HUES48 (cell line): ENCODE measurements at regions not wholly inside any gene's neighbourhood (a gene's known extent, or its start where the extent isn't known, plus 50 kb on each side); places are given as distances from the start of the nearest gene placed in this dataset.
"Not testable (repeated sequence)": the region's sequence is repeated elsewhere in the genome, so short reads cannot be mapped to it uniquely, and the experiment has no call there.

Experiments
- H3K27ac ChIP-seq: one replicate; pipeline ENCODE4 v1.7.0; 2013; ENCODE audit warnings: low read depth, low read length, inconsistent platforms
- H3K27me3 ChIP-seq: 2 replicates; pipeline ENCODE4 v1.6.1; 2013; ENCODE audit warnings: mild to moderate bottlenecking, low read length; ENCODE audit not compliant: control insufficient read depth, insufficient read depth
- H3K36me3 ChIP-seq: 2 replicates; pipeline ENCODE4 v1.6.1; 2013; ENCODE audit warnings: low read length; ENCODE audit not compliant: control insufficient read depth, insufficient read depth
- H3K4me1 ChIP-seq: 2 replicates; pipeline ENCODE4 v1.6.1; 2013; ENCODE audit warnings: mild to moderate bottlenecking, low read length; ENCODE audit not compliant: control insufficient read depth, insufficient read depth
- H3K4me3 ChIP-seq: 2 replicates; pipeline ENCODE4 v1.5.1; 2013; ENCODE audit warnings: mild to moderate bottlenecking, low read depth, low read length
- H3K9ac ChIP-seq: 2 replicates; pipeline ENCODE4 v1.6.1; 2013; ENCODE audit warnings: mild to moderate bottlenecking, low read depth, low read length, moderate library complexity
- H3K9me3 ChIP-seq: 2 replicates; pipeline ENCODE4 v1.6.1; 2013; ENCODE audit warnings: low read length; ENCODE audit not compliant: control insufficient read depth, insufficient read depth

GRCh38 chr2:41197781-41198180 is 745.9 kb upstream of the SLC8A1 start:
- no peaks in the 10 kb centered on the region for H3K9me3 ChIP-seq
- H3K36me3 ChIP-seq, result no peaks in the 10 kb centered on the region
- no peak overlapping the region for H3K9ac ChIP-seq
- H3K4me3 ChIP-seq, result no peak overlapping the region
- no peaks in the 10 kb centered on the region for H3K27me3 ChIP-seq
- H3K27ac ChIP-seq, result no peak overlapping the region
- peaks cover 4% of the 10 kb centered on the region for H3K4me1 ChIP-seq

GRCh38 chr2:41199334-41199733 is 747.4 kb upstream of the SLC8A1 start:
- Histone ChIP-seq H3K9ac (no peak overlapping the region), H3K4me1 (peaks cover 7% of the 10 kb centered on the region; the same call in 1 of the 2 replicates), H3K9me3 (no peaks in the 10 kb centered on the region), H3K4me3 (no peak overlapping the region), H3K27ac (no peak overlapping the region), H3K27me3 (no peaks in the 10 kb centered on the region), H3K36me3 (no peaks in the 10 kb centered on the region)

- no peaks in the 10 kb centered on the region for H3K27me3 ChIP-seq
- no peak overlapping the region for H3K4me3 ChIP-seq
- H3K4me1 ChIP-seq, result peaks cover 7% of the 10 kb centered on the region; the same call in 1 of the 2 replicates
- no peak overlapping the region for H3K27ac ChIP-seq
- no peak overlapping the region for H3K9ac ChIP-seq
- H3K9me3 ChIP-seq, result no peaks in the 10 kb centered on the region
- no peaks in the 10 kb centered on the region for H3K36me3 ChIP-seq
These were observed 752.4 kb upstream of the SLC8A1 start for GRCh38 chr2:41204315-41204714.

- H3K36me3 ChIP-seq, result no peaks in the 10 kb centered on the region
- no peak overlapping the region for H3K4me3 ChIP-seq
- no peak overlapping the region for H3K9ac ChIP-seq
- no peaks in the 10 kb centered on the region for H3K9me3 ChIP-seq
- H3K27ac ChIP-seq, result no peak overlapping the region
- H3K4me1 ChIP-seq, result peaks cover 7% of the 10 kb centered on the region; the same call in 1 of the 2 replicates
- H3K27me3 ChIP-seq, result no peaks in the 10 kb centered on the region
These were observed 754.1 kb upstream of the SLC8A1 start for GRCh38 chr2:41206004-41206403.

GRCh38 chr2:41207578-41207977 is 755.7 kb upstream of the SLC8A1 start:
- H3K27ac ChIP-seq, result no peak overlapping the region
- H3K27me3 ChIP-seq, result no peaks in the 10 kb centered on the region
- H3K36me3 ChIP-seq, result no peaks in the 10 kb centered on the region
- H3K9me3 ChIP-seq, result no peaks in the 10 kb centered on the region
- peaks cover 7% of the 10 kb centered on the region; the same call in 1 of the 2 replicates for H3K4me1 ChIP-seq
- no peak overlapping the region for H3K9ac ChIP-seq
- H3K4me3 ChIP-seq, result no peak overlapping the region

- H3K36me3 ChIP-seq, H3K4me1 ChIP-seq, H3K27me3 ChIP-seq, H3K9me3 ChIP-seq, H3K9ac ChIP-seq, H3K4me3 ChIP-seq, H3K27ac ChIP-seq: not testable (repeated sequence)
These were observed 758.1 kb upstream of the SLC8A1 start for GRCh38 chr2:41210030-41210429.

GRCh38 chr2:41216978-41217377 is 765.1 kb upstream of the SLC8A1 start:
- Histone ChIP-seq H3K9ac (no peak overlapping the region), H3K36me3 (no peaks in the 10 kb centered on the region), H3K27ac (no peak overlapping the region), H3K4me3 (no peak overlapping the region), H3K9me3 (no peaks in the 10 kb centered on the region), H3K27me3 (no peaks in the 10 kb centered on the region), H3K4me1 (no peaks in the 10 kb centered on the region)

GRCh38 chr2:41222593-41222992 is 770.7 kb upstream of the SLC8A1 start:
- Histone ChIP-seq H3K36me3 (no peaks in the 10 kb centered on the region), H3K4me1 (no peaks in the 10 kb centered on the region), H3K4me3 (no peak overlapping the region), H3K27me3 (no peaks in the 10 kb centered on the region), H3K9me3 (no peaks in the 10 kb centered on the region), H3K27ac (no peak overlapping the region), H3K9ac (no peak overlapping the region)

GRCh38 chr2:41234093-41234492 is 782.2 kb upstream of the SLC8A1 start:
- Histone ChIP-seq H3K36me3 (no peaks in the 10 kb centered on the region), H3K9me3 (no peaks in the 10 kb centered on the region), H3K27ac (peak overlapping the region; percentile 5)

GRCh38 chr2:41241325-41242000 is 789.6 kb upstream of the SLC8A1 start:
- Histone ChIP-seq H3K9ac (no peak overlapping the region), H3K27me3 (no peaks in the 10 kb centered on the region), H3K9me3 (no peaks in the 10 kb centered on the region), H3K27ac (no peak overlapping the region), H3K4me1 (no peaks in the 10 kb centered on the region), H3K4me3 (no peak overlapping the region), H3K36me3 (no peaks in the 10 kb centered on the region)

More at GRCh38 chr2:41234093-41234492, 782.2 kb upstream of the SLC8A1 start:
- H3K9ac ChIP-seq, result peak overlapping the region; percentile 7; the same call in 1 of the 2 replicates
- H3K27me3 ChIP-seq, result no peaks in the 10 kb centered on the region
- peaks cover 19% of the 10 kb centered on the region for H3K4me1 ChIP-seq
- no peak overlapping the region for H3K4me3 ChIP-seq

GRCh38 chr2:41242001-41242331 is 790.1 kb upstream of the SLC8A1 start:
- Histone ChIP-seq H3K27me3 (no peaks in the 10 kb centered on the region), H3K36me3 (no peaks in the 10 kb centered on the region), H3K4me3 (no peak overlapping the region), H3K9me3 (no peaks in the 10 kb centered on the region), H3K4me1 (no peaks in the 10 kb centered on the region), H3K27ac (no peak overlapping the region), H3K9ac (no peak overlapping the region)
